ENCODE measurements at regions not wholly inside any gene's neighbourhood (a gene's known extent, or its start where the extent isn't known, plus 50 kb on each side); places are given as distances from the start of the nearest gene placed in this dataset.

- TF ChIP-seq EP300 (IDR thresholded peaks at IDR 0.05; ENCODE audit: low read depth) (no peak), POLR2A (IDR thresholded peaks at IDR 0.05) (no peak)
- TF ChIP-seq, protein P1, sequence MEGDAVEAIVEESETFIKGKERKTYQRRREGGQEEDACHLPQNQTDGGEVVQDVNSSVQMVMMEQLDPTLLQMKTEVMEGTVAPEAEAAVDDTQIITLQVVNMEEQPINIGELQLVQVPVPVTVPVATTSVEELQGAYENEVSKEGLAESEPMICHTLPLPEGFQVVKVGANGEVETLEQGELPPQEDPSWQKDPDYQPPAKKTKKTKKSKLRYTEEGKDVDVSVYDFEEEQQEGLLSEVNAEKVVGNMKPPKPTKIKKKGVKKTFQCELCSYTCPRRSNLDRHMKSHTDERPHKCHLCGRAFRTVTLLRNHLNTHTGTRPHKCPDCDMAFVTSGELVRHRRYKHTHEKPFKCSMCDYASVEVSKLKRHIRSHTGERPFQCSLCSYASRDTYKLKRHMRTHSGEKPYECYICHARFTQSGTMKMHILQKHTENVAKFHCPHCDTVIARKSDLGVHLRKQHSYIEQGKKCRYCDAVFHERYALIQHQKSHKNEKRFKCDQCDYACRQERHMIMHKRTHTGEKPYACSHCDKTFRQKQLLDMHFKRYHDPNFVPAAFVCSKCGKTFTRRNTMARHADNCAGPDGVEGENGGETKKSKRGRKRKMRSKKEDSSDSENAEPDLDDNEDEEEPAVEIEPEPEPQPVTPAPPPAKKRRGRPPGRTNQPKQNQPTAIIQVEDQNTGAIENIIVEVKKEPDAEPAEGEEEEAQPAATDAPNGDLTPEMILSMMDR (IDR thresholded peaks at IDR 0.05), result no peak
Measured at GRCh38 chr14:106228541-106229158, 702.3 kb downstream of the TMEM121 start.
